SK-N-MC (cell line): ENCODE measurements at regions not wholly inside any gene's neighbourhood (a gene's known extent, or its start where the extent isn't known, plus 50 kb on each side); places are given as distances from the start of the nearest gene placed in this dataset.

Experiments used
- DNase-seq: peaks from one replicate; pipeline ENCODE4 v3.0.0-alpha.2; 2011; ENCODE audit warnings: low read depth, low spot score
- H3K27ac ChIP-seq: fragments of 200-600 bp; sonication (generic); 2 replicates; pipeline ENCODE4 v1.5.1; 2016; ENCODE audit warnings: mixed run types
- H3K36me3 ChIP-seq: fragments of 200-600 bp; sonication (generic); 2 replicates; pipeline ENCODE4 v1.6.1; 2017; ENCODE audit warnings: antibody characterized with exemption, low read length, mixed read lengths; ENCODE audit not compliant: insufficient read depth
- H3K4me3 ChIP-seq: fragments of 200-600 bp; sonication (generic); 2 replicates; pipeline ENCODE4 v1.5.1; 2016
- H3K9ac ChIP-seq: fragments of 200-600 bp; sonication (generic); 2 replicates; pipeline ENCODE4 v1.8.0; 2017; ENCODE audit warnings: mixed run types, mixed read lengths; ENCODE audit not compliant: insufficient read length
- H3K9me3 ChIP-seq: fragments of 200-600 bp; sonication (generic); 2 replicates; pipeline ENCODE4 v1.6.1; 2017; ENCODE audit warnings: low read depth, mild to moderate bottlenecking, antibody characterized with exemption, low read length, moderate library complexity, mixed read lengths
- EZH2 ChIP-seq: fragments of 200-600 bp; sonication (generic); IDR thresholded peaks from one replicate; pipeline ENCODE4 v1.6.1; 2017; ENCODE audit warnings: antibody characterized with exemption
- FOXP2 ChIP-seq: optimal IDR thresholded peaks from 2 replicates; pipeline ENCODE3; 2011; ENCODE audit warnings: mild to moderate bottlenecking, moderate library complexity; ENCODE audit not compliant: insufficient read depth; ENCODE audit errors: extremely low read length, control extremely low read depth
- POLR2AphosphoS5 ChIP-seq: IDR thresholded peaks from 2 replicates; pipeline ENCODE4 v1.6.1; 2012; ENCODE audit warnings: mild to moderate bottlenecking, low read depth, low read length, borderline replicate concordance

GRCh38 chr1:228904222-228904621 is 168.9 kb downstream of the RHOU start:
- TF ChIP-seq EZH2 (no peak), FOXP2 (no peak), POLR2AphosphoS5 (no peak)
- DNase-seq, result no peak
- H3K27ac ChIP-seq, result no peak overlapping the region
- H3K4me3 ChIP-seq, result no peak overlapping the region
- H3K9me3 ChIP-seq, result no peaks in the 10 kb centered on the region
- no peaks in the 10 kb centered on the region for H3K36me3 ChIP-seq
- no peak overlapping the region for H3K9ac ChIP-seq

GRCh38 chr1:228905701-228906101 is 170.4 kb downstream of the RHOU start:
- DNase-seq, result no peak
- no peaks in the 10 kb centered on the region for H3K9me3 ChIP-seq
- H3K36me3 ChIP-seq, result no peaks in the 10 kb centered on the region
- no peak overlapping the region for H3K4me3 ChIP-seq
- TF ChIP-seq FOXP2 (no peak), POLR2AphosphoS5 (no peak), EZH2 (no peak)
- no peak overlapping the region for H3K9ac ChIP-seq
- H3K27ac ChIP-seq, result no peak overlapping the region

GRCh38 chr1:228906223-228906860 is 171.1 kb downstream of the RHOU start:
- DNase-seq, result no peak
- Histone ChIP-seq H3K9ac (no peak overlapping the region), H3K4me3 (no peak overlapping the region), H3K36me3 (no peaks in the 10 kb centered on the region), H3K27ac (no peak overlapping the region), H3K9me3 (no peaks in the 10 kb centered on the region)
- no peak for TF ChIP-seq FOXP2
- no peak for TF ChIP-seq POLR2AphosphoS5
- no peak for TF ChIP-seq EZH2

- no peak overlapping the region for H3K9ac ChIP-seq
- no peak for DNase-seq
- no peak overlapping the region for H3K4me3 ChIP-seq
- no peaks in the 10 kb centered on the region for H3K36me3 ChIP-seq
- no peak overlapping the region for H3K27ac ChIP-seq
- TF ChIP-seq FOXP2 (no peak), POLR2AphosphoS5 (no peak), EZH2 (no peak)
- H3K9me3 ChIP-seq, result no peaks in the 10 kb centered on the region
These were observed 176.2 kb downstream of the RHOU start for GRCh38 chr1:228911225-228912210.

- no peak overlapping the region for H3K9ac ChIP-seq
- H3K9me3 ChIP-seq, result no peaks in the 10 kb centered on the region
- H3K27ac ChIP-seq, result no peak overlapping the region
- H3K36me3 ChIP-seq, result no peaks in the 10 kb centered on the region
- H3K4me3 ChIP-seq, result no peak overlapping the region
- TF ChIP-seq EZH2, result no peak
- TF ChIP-seq POLR2AphosphoS5, result no peak
- TF ChIP-seq FOXP2, result no peak
- no peak for DNase-seq
These were observed 178.5 kb downstream of the RHOU start for GRCh38 chr1:228913626-228914414.

GRCh38 chr1:228914700-228915099 is 179.4 kb downstream of the RHOU start:
- DNase-seq, result no peak
- H3K4me3 ChIP-seq, result no peak overlapping the region
- no peaks in the 10 kb centered on the region for H3K36me3 ChIP-seq
- H3K9ac ChIP-seq, result no peak overlapping the region
- H3K9me3 ChIP-seq, result no peaks in the 10 kb centered on the region
- TF ChIP-seq EZH2 (no peak), POLR2AphosphoS5 (no peak)
- H3K27ac ChIP-seq, result no peak overlapping the region

GRCh38 chr1:228917342-228917741 is 182.1 kb downstream of the RHOU start:
- Histone ChIP-seq H3K9ac (no peak overlapping the region), H3K36me3 (no peaks in the 10 kb centered on the region), H3K4me3 (no peak overlapping the region), H3K9me3 (no peaks in the 10 kb centered on the region), H3K27ac (no peak overlapping the region)
- no peak for DNase-seq
- no peak for TF ChIP-seq FOXP2
- TF ChIP-seq EZH2, result no peak
- TF ChIP-seq POLR2AphosphoS5, result no peak

- H3K27ac ChIP-seq, result no peak overlapping the region
- TF ChIP-seq POLR2AphosphoS5, result no peak
- no peak for TF ChIP-seq EZH2
- no peak for TF ChIP-seq FOXP2
- H3K9me3 ChIP-seq, result no peaks in the 10 kb centered on the region
- H3K36me3 ChIP-seq, result no peaks in the 10 kb centered on the region
- DNase-seq, result no peak
- H3K9ac ChIP-seq, result no peak overlapping the region
- no peak overlapping the region for H3K4me3 ChIP-seq
These were observed 182.5 kb downstream of the RHOU start for GRCh38 chr1:228917755-228918154.
